Stomach (tissue), 4 donors: ENCODE measurements at regions not wholly inside any gene's neighbourhood (a gene's known extent, or its start where the extent isn't known, plus 50 kb on each side); places are given as distances from the start of the nearest gene placed in this dataset.

ENCODE experiments used
- POLR2AphosphoS5 ChIP-seq, 3 donors: sonication (generic); formaldehyde crosslinking; IDR thresholded peaks; one replicate each; pipeline ENCODE4 v1.6.1; 2016; ENCODE audit warnings: antibody characterized with exemption in 3 of 3
- TF ChIP-seq, protein P1 (sequence below), 7 experiments: fragments of 450-650 bp in 4 of 7; fragments of 200-600 bp in 3 of 7; sonication (generic) in 3 of 7; IDR thresholded peaks; one replicate each; pipeline ENCODE4 v1.5.1; 2016 to 2019; ENCODE audit warnings: antibody characterized with exemption in 7 of 7, control low read depth in 2 of 7, mild to moderate bottlenecking in 1 of 7

DNA sequence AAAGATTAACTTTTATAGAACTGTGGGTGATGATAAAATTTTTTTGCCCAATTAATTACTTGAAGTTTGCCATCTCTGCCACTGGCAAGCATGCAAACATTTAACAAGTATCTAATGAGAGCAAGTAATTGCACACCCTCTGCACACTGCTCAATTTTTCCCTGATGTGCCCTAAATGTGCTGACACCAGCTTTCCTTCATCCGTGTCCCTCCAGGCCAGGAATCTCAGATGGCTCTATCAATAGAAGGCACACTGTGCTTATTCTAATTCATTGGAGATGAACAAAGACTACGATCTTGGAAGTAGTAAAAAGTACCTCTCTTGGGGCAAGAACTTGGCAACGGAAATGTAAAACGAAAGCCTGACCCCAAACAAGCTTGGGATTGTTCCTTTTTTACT, 212.1 kb downstream of the GPR37 start:
- TF ChIP-seq, protein P1, sequence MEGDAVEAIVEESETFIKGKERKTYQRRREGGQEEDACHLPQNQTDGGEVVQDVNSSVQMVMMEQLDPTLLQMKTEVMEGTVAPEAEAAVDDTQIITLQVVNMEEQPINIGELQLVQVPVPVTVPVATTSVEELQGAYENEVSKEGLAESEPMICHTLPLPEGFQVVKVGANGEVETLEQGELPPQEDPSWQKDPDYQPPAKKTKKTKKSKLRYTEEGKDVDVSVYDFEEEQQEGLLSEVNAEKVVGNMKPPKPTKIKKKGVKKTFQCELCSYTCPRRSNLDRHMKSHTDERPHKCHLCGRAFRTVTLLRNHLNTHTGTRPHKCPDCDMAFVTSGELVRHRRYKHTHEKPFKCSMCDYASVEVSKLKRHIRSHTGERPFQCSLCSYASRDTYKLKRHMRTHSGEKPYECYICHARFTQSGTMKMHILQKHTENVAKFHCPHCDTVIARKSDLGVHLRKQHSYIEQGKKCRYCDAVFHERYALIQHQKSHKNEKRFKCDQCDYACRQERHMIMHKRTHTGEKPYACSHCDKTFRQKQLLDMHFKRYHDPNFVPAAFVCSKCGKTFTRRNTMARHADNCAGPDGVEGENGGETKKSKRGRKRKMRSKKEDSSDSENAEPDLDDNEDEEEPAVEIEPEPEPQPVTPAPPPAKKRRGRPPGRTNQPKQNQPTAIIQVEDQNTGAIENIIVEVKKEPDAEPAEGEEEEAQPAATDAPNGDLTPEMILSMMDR (IDR thresholded peaks at IDR 0.05): no peak
- no peak for TF ChIP-seq POLR2AphosphoS5 (IDR thresholded peaks at IDR 0.05)
